ENCODE measurements at regions not wholly inside any gene's neighbourhood (a gene's known extent, or its start where the extent isn't known, plus 50 kb on each side); places are given as distances from the start of the nearest gene placed in this dataset.
"Not testable (repeated sequence)": the region's sequence is repeated elsewhere in the genome, so short reads cannot be mapped to it uniquely, and the experiment has no call there.

DNA sequence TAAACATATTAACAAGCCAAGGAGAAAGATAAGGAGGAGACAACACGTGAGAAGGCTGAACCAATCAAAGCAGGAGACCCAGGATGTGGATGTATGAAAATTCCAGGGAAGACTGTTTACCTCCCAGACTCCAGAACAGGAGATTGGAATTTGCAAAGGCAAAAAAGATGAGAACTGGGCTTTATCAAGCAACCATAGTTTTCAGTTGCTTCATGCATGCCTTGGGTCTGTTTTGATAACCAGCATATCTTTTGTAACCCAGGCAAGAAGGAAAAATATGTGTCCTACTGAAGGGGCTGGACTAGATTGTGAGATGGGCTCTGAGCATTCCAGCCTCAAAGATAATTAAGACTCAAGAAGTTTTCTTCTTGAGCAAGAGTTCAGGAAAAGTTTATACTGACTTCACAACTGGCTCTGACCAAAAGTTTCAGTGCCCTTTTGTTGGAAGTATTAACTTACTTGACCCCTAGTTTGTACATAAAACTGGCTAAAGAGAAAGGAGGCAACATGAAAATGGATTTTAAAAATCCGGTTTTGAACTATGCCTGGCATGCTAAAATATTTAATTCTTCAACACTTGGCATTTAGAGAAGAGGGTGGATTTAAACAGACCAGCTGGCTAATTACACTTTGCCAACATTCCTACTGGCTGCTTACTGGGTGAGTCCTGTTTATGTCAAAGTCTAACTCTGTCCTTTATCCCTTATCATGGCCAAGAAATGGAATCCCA, 79.3 kb upstream of the CD28 start:
- FAIRE-seq (no peak), DNase-seq (ENCODE audit: insufficient read length, low spot score) (no peak)

DNA sequence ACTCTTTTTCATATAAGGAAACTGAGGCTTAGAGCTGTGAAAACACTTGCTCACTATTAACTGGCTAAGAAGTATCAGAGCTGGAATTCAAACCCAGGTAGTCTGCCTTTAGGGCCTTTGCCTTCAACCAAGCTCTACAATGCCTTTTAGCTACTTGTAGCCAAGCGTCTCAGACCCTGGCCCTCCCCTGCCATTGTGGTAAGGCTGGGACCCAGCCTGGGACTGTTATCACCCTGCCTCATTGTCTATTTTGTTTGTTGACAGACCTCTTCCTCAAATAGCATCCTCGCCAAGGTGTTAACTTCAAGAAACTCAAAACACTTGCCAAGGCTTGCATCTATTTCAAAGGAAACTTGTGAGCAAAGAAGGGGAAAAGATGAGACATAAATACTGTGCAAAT, 76.7 kb upstream of the CD28 start:
- DNase-seq (ENCODE audit: insufficient read length, low spot score): no peak

DNA sequence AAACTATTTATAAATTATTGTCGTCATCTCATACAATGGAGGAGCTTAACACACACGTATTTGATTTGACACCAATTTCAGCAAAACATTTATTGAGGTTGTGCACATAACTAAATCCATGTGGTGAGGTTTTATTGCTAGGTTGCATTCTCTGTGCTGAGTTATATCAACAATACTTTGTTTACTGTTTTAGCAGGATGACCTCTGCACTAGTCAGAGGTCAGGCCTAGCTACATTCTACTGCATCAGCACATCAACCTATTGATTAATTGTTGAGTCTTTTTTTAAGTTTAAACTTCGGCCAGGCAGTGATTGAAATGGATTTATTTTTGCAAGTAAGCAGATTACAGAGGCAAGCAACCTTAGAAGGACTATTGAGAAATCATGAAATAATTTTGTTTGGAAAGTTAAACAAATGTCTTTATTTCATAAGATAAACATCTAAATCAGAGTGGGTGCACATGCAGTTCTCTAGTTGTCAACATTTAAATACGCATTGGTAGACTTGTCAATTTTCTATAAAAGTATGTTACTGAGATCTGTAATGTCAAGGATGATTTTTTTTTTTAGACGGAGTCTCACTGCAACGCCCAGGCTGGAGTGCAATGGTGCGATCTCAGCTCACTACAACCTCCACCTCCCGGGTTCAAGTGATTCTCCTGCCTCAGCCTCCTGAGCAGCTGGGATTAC, 75.2 kb upstream of the CD28 start:
- no peak for FAIRE-seq
- no peak for DNase-seq (ENCODE audit: insufficient read length, low spot score)

More for the DNA sequence above, 76.7 kb upstream of the CD28 start:
- no peak for FAIRE-seq

DNA sequence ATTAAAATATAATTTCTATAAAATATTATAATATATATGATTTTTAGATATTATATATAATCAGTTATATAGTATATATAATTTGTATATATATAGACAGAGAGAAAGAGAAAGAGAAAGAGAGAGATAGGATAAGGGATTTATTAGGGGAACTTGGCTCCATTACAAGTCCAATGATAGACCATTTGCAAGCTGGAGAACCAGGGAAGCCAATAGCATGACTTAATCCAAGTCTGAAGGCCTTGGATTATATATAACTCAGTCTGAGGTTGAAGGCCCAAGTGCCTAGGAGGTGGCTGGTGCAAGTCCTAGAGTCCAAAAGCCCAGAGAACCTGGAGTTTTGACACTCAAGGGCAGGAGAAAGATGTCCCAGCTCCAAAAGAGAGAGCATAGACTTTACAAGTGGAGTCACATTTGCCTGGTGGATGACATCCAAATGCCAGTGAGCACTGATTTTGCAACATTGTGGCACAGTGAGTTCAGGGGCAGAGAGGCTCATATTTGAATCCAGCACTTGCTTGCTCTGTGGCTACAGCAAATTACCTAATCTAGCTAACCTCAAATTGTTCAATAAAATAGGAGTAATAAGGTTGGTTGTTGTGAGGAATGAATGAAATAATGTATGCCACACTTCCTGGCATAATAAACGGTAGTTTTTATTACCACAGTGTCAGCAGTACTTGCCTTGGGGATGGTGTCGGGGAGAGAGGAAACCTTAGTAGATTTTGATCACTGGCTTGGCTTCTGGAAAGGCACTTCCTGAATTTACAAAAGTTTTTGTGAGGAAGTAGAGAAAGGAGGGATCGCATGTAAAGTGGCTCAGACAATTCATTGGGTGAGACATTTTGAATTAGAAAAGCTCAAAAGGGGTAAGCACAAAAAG, 69.6 kb upstream of the CD28 start:
- FAIRE-seq (no peak), DNase-seq (ENCODE audit: insufficient read length, low spot score) (no peak)

DNA sequence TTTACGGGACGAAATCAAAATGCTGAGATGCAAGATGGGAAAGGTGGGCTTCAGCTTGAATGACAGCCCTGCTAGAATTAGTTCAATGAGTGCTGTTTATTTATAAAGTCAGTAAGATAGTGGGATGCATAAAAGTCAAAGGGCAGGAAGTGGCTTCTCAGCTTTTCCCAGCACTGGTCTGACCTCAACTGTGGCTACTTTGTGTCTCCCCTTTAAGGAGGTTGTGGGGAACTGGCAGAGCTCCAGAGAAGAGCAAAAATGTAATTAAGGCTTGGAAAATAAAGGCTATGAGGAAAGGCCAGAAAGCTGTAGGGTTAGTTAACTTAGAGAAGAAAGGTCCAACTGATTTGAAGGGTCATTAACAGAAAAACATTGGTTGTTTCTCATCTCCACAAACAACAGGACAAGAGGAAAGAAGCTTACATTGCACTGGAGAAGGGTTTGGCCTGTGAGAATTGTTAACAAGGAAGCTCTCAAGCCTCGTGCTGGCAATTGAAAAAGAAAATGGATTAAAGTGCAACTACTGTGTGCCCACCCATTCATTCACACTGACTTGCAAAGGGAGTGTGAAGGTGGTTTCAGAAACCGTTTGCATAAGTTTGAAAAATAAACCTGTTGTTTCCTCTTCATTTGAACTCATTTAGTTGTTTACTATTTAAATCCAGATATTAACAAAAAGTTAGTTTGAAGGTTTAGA, 68.8 kb upstream of the CD28 start:
- DNase-seq (ENCODE audit: insufficient read length, low spot score) (no peak), FAIRE-seq (no peak)

DNA sequence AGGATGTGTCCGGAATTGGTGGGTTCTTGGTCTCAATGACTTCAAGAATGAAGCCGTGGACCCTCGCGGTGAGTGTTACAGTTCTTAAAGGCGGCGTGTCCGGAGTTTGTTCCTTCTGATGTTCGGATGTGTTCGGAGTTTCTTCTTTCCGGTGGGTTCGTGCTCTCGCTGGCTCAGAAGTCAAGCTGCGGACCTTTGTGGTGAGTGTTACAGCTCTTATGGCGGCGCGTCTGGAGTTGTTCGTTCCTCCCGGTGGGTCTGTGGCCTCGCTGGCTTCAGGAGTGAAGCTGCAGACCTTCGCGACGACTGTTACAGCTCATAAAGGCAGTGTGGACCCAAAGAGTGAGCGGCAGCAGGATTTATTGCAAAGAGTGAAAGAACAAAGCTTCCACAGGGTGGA, 64.6 kb upstream of the CD28 start:
- not testable (repeated sequence) for FAIRE-seq; DNase-seq (ENCODE audit: insufficient read length, low spot score)

DNA sequence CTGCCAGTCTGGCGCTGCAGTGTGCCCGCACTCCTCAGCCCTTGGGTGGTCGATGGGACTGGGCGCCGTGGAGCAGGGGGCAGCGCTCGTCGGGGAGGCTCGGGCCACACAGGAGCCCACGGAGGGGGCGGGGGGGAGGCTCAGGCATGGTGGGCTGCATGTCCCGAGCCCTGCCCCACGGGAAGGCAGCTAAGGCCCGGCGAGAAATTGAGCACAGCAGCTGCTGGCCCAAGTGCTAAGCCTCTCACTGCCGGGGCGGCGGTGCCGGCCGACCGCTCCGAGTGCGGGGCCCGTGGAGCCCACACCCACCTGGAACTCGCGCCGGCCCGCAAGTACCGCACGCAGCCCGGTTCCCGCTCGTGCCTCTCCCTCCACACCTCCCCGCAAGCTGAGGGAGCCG, 63.6 kb upstream of the CD28 start:
- FAIRE-seq: not testable (repeated sequence)

DNA sequence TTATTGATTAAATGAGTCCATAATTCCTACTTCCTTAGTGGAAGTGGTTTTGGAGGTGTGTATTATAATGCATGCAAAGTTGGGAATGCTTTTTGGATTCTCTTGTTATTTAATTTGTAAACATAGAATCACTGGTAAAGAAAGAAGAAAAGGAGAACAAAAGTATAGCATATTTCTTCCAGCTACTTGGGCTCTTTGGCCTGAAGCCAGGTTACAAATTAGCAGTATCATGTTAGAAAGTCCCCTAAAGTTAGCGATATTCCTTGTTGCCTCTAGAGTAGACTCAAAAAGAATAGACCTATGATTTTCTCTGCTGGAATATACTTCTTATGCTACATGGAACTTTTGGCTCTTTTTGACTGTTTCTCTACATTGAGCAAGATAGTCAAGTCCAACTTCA, 60.6 kb upstream of the CD28 start:
- DNase-seq (ENCODE audit: insufficient read length, low spot score): no peak
- no peak for FAIRE-seq

More for the DNA sequence above, 63.6 kb upstream of the CD28 start:
- DNase-seq (ENCODE audit: insufficient read length, low spot score): not testable (repeated sequence)

DNA sequence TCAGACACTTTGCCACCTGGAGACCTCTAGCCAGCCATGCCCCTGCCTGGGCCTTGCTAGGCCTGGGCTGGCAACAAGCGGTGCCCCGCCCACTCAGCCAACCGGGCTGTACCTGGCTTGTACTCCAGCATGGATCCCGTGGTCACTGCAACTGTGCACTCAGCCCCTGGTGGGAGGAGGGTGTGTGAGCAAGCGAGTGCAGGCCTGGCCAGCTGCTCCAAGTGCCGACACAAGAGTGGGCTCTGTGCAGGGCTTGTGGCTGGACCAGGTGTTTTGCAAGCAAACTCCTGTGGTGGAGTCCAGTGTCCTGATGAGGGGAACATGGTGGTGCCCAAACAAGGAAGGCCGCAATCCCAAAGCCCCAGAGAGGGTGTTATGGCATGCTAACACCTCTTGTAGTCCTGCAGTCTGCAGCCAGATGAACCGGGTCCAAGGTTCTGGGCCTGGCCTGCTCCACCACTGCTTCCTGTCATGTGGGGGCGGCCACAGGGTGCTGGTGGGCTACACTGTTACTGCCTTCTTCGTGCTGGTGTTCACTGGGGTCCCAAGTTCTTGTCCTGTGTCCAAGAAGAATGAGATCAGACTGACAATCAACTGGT, 60.1 kb upstream of the CD28 start:
- no peak for DNase-seq (ENCODE audit: insufficient read length, low spot score)
- no peak for FAIRE-seq

DNA sequence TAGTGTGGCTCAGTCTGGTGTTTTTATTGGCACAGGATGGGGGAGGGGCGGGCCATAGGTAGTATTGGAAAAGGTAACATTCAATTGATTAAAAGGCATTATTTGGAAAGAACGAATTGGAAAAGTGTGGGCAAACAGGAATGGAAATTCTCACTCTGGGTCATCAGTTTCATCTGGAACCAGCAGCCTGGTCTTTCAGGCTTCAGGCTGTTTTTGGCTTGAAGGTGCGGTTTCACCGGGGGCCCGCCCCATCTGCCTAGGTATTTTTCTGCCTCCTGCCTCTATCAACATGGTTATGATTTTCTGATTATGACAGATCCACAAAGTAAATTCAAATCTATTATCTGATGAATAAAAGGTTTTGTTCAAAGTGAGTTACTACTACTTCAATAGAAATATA, 59.5 kb upstream of the CD28 start:
- DNase-seq (ENCODE audit: insufficient read length, low spot score) (no peak), FAIRE-seq (no peak)

DNA sequence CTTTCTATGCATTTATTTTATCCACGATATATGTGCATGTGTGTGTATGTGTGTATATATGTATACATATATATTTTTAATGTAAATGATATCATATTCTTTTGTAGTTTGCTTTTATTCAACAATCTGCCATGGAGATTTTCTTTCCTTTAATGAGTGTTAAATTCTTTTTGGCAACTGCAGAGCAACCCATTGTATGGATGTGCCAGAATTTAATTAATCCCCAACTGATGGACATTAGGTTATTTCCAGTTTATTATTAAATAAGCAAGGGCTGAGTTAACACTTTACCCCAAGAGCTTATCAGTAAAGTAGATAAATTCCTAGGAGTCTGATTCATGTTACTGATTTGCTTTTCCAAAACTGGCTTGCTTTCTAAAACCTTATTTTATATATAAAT, 58.9 kb upstream of the CD28 start:
- no peak for DNase-seq (ENCODE audit: insufficient read length, low spot score)
- no peak for FAIRE-seq

DNA sequence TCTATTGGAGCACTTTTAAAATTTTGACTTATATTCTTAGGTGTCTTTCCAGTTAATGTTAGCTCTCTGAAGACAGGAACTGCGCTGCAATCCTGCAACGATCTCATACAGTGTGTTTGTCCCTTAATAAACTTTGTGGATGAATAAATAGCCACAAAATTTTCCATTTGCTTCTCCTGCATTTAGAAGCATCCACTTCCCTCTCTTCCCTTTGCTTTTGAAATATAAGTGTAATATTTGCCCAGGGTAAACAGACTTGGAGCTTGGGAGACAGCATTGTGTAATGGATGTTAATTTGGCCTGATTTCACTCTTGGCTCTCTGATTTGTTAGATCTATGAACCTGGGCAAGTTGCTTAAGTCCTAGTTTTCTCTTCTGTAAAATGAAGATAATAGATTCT, 58.2 kb upstream of the CD28 start:
- DNase-seq (ENCODE audit: insufficient read length, low spot score) (no peak), FAIRE-seq (no peak)

DNA sequence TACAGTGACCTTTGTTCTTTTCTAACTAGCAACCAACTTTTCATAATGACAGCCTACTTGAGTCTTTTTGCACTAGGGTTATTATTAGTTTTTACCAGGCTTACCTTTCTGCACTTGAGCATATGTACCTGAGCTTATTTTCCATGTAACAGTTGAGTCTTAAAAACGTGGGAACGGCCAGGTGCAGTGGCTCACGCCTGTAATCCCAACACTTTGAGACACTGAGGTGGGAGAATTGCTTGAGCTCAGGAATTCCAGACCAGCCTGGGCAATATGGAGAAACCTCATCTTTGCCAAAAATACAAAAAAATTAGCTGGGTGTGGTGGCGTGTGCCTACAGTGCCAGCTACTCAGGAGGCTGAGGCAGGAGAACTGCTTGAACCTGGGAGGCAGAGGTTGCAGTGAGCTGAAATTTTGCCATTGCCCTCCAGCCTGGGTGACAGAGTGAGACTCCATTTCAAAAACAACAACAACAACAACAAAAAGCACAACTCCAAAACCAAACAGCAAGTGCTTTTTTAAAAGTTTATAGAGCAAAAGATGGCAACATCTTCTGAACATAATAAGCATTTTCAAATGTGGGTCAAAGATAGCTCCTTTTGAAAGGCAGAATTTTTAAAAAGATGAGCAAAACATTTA, 57.1 kb upstream of the CD28 start:
- FAIRE-seq (no peak), DNase-seq (ENCODE audit: insufficient read length, low spot score) (no peak)

DNA sequence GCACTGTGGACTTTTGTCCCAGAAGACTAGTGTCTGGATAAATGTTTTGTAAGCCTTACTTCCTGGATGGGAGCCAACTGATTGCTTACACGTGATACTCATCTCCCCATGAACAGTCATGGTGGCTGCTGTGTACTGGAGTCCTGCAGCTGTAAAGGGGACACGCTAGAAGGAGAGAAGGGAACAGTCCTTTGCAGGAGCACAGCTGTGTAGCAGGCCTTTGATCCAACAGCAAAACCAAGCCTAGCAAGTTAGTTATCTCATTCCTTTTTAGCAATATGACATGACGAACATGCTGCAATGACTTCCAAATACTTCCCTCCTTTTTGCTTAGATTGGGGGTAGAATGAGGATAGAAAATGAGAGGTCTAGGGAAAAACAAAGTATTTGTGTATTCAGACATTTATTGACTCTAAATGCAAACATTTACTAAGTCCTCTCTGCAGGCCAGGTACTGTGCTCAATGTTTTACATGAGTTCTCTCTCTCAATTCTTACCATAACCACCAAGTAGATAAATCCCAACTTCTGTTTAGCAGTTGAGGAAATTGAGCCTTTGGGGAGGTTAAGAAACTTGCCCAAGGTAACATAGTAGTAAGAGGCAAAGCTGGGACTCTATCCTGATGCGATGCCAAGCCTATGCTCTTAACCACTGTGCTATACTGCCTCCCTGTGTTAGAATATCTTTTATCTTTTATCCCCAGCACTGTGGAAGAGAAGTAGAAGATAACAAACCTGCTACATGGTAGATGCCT, 55.4 kb upstream of the CD28 start:
- FAIRE-seq (no peak), DNase-seq (ENCODE audit: insufficient read length, low spot score) (no peak)

DNA sequence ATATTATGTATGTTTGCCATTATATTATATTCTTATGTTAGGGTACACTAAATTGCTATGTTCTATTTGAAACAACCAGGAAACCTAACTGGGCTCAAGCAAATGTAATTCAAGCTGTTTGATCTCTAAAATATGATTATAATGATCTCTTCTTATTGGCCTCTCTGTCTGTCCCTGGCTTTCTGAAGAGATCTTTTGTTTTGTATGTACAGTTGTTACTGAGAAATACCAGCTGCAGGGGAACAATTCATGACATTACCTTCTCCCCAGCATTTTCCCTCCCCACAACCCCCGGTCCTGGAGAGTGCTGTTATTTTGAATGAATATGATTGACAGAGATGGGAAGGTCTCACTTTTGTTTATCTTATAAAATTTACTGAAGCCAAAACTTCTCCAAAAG, 54.8 kb upstream of the CD28 start:
- DNase-seq (ENCODE audit: insufficient read length, low spot score): no peak
- FAIRE-seq: no peak

DNA sequence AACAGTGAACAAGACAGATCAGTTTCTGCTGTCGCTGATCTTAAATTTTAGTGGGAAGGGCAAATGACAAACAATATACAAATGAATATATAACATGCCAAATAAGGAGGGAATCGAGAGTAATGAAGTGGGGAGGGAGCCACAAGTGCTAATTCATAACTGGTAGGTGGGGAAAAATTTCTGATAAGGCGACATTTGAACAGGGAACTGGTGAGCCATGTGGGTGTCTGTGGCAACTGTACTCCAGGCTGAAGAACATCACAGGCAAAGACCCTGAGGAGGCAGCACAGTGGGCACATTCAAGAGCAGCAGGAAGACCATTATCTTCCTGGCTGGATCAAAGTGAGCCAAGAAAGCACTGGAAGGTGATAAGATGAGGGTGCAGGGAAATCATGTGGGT, 51.6 kb upstream of the CD28 start:
- FAIRE-seq (no peak), DNase-seq (ENCODE audit: insufficient read length, low spot score) (no peak)

DNA sequence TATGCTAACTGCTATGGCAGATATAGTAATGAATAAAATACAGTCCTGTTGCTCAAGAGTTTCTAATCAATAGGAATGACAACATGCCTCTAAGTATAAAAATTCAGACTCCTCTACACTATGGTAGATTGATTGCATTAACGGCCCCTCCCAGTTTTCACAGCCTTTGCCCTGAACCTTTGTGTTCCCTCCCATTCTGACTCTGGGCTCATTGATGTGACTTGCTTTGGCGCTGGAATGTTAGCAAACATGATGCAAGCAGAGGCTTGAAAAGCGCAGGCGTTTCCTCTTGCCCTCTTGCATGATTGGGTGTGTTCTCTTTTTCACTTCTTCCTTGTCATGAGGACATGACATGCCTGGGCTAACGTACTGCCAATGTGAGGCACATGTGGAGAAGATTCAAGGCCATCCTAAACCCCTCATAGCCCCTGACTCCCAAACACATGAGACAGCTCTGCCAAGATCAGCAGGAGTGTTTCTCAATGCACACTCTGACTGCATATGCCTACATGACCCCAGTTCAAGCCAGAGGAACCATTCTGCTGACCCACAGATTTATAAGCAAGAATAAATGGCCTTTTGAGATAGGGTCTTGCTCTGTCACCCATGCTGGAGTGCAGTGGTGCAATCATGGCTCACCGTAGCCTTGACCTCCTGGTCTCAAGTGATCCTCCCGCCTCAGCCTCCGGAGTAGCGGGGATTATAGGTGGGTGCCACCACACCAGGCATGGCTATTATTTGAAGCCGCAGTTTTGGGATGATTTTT, 49.7 kb upstream of the CD28 start:
- no peak for DNase-seq (ENCODE audit: insufficient read length, low spot score)

More for the DNA sequence above, 49.7 kb upstream of the CD28 start:
- peak; percentile 51 for FAIRE-seq

All from HTR-8/SVneo (cell line).